NCI-H146 treated with DMSO at 0.1 percent for 48 hours (cell line): ENCODE measurements at regions not wholly inside any gene's neighbourhood (a gene's known extent, or its start where the extent isn't known, plus 50 kb on each side); places are given as distances from the start of the nearest gene placed in this dataset.

ENCODE experiments used
- DNase-seq: peaks from one replicate; lab custom pipeline; 2025; ENCODE audit not compliant: unreplicated experiment; lab: John Stamatoyannopoulos, UW

GRCh38 chr6:133171989-133172604, 69.1 kb upstream of the EYA4 start:
- DNase-seq = no peak

GRCh38 chr6:133173276-133173675, 67.9 kb upstream of the EYA4 start:
- no peak for DNase-seq

DNA sequence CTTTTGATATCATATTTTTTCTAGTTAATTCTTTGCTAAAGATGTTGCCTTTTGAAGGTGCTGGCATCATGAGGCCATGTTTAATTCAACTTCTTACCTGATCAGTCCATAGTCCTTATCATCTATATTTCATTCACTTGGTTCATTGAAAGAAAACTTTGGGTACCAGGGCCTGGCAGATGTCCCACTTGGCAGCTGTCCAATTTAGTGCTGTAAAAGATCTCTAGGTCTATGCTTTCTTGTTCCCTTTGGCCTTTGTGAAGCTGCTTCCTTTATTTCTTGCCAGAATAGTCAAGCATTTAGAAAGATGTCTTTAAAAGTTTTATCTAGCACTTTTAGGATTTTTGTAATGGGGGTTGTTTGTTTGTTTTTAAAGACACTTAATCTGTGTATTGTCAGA, 61.7 kb upstream of the EYA4 start:
- no peak for DNase-seq

- DNase-seq = no peak
Observed at GRCh38 chr6:133183691-133184090, 57.5 kb upstream of the EYA4 start.

DNA sequence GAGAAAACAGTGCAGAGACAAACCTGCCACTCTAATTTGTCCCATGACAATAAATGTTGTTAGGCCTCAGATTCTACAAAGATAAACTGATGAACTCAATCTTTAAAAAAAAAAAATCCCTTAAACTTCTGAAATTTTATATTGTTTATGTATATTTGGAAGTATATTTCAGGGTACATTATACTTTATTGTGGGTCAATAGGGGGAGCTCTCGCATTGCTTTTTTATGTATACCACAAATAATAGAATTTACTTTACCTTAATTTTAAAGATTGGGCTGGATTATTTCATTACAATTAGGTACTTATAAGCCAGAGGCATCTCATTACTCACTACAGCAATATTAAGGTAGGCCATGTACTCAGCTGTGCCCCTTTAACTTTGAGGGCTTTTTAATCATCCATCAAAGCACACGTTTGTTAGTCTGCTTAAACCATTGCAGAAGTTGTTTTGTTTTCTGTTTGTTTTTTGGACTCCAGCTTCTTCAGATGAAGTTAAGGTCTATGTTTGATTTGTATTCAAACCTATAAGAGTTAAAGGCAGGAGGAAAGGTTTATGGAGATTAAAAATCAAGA, 56.3 kb upstream of the EYA4 start:
- DNase-seq = peak; percentile 28

DNA sequence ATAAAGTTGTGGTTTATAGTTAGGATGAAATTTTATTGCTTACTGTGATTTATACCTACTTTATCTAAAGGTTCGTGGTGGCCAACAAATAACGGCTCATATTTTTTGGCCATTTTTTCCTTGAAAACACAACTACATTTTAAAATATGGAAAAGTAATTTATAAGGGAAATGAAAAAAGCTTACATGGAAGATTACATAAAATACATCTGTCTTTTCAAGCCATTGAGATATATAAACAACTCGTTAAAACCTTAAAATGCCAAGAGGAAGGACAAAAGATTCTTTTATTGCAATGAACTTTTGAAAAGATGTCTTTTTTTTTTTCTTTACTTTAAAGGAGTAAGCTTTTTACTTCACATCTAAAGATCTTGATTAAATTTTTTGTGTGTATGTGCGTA, 55.4 kb upstream of the EYA4 start:
- DNase-seq = no peak

- no peak for DNase-seq
Observed at GRCh38 chr6:133187114-133187513, 54.0 kb upstream of the EYA4 start.

GRCh38 chr6:133187657-133188453, 53.3 kb upstream of the EYA4 start:
- DNase-seq = no peak

DNA sequence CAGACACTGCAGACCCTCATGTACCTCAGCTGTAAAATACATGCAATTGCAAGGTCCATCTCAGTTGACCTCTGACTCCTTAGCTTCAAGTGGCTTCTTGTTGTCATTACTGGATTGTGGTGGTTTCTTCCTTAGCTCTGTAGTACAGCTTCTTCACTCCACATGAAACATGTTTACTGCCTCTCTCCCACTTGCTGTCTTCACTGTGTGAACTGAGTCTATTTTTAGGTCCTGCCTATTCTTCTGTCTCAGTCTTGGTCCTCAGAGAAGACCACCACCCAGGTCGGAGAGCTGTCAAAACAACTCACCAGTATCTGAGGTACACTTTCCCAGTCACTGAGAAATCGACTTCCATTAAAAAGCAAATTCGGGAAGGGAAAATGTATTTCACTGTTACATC, 50.2 kb upstream of the EYA4 start:
- DNase-seq = no peak

GRCh38 chr6:133191323-133191722, 49.8 kb upstream of the EYA4 start:
- DNase-seq = peak; percentile 27
